ENCODE measurements at regions not wholly inside any gene's neighbourhood (a gene's known extent, or its start where the extent isn't known, plus 50 kb on each side); places are given as distances from the start of the nearest gene placed in this dataset.

DNA sequence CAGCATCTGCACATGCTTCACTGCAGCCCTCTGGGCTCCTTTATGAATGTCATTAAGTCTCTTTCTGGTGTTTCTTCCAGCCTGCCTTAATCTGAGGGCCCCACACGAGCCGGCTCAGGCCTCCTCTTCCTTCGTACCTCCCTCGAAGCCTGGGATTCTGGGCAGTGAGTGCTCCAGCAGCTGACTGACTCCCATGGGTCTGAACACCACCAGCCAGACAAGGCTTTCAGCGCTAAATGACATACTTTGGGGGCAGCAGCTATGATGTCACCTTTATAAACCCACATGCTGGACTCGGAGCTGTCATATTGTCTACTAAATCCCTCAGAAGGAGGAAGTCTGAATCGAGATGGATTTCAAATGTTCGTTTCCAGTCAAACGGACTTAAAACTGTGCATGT is 127.1 kb downstream of the TRIM29 start:
- Histone ChIP-seq H3K9me3 (replicated peaks in 1 of 2; ENCODE audit: control insufficient read depth in 1 of 2, insufficient read depth in 1 of 2, low read length in 2 of 2) (no peaks in the 10 kb centered on the region), H3K36me3 (replicated peaks in 1 of 2; ENCODE audit: control insufficient read depth in 1 of 2, insufficient read depth in 2 of 2, low read length in 2 of 2) (no peaks in the 10 kb centered on the region), H4K20me1 (ENCODE audit: insufficient read depth, low read length) (no peaks in the 10 kb centered on the region), H2AFZ (ENCODE audit: insufficient read depth, low read depth, low read length, poor library complexity, severe bottlenecking) (no peak overlapping the region), H3K4me2 (replicated peaks; ENCODE audit: extremely low read depth, low read length, poor library complexity, severe bottlenecking) (no peak overlapping the region), H3K4me3 (replicated peaks in 1 of 3; ENCODE audit: low read depth in 2 of 3, low read length in 3 of 3) (no peak overlapping the region), H3K27ac (ENCODE audit: low read depth in 1 of 2, low read length in 2 of 2) (no peak overlapping the region), H3K4me1 (ENCODE audit: control insufficient read depth in 1 of 2, insufficient read depth in 2 of 2, low read length in 2 of 2) (no peaks in the 10 kb centered on the region), H3K9ac (ENCODE audit: insufficient read depth, low read length, poor library complexity, severe bottlenecking) (no peak overlapping the region), H3K79me2 (ENCODE audit: insufficient read depth, low read length) (no peaks in the 10 kb centered on the region), H3K27me3 (ENCODE audit: control insufficient read depth in 2 of 2, insufficient read depth in 2 of 2, low read length in 2 of 2) (peaks cover 0 to 9% of the 10 kb centered on the region in 2 donors)
- peaks cover 16 to 34% (median 27%) of the 10 kb centered on the region in 3 donors for H3K27me3 Mint-ChIP-seq (ENCODE audit: low read depth in 3 of 3)
- TF ChIP-seq, protein P1, sequence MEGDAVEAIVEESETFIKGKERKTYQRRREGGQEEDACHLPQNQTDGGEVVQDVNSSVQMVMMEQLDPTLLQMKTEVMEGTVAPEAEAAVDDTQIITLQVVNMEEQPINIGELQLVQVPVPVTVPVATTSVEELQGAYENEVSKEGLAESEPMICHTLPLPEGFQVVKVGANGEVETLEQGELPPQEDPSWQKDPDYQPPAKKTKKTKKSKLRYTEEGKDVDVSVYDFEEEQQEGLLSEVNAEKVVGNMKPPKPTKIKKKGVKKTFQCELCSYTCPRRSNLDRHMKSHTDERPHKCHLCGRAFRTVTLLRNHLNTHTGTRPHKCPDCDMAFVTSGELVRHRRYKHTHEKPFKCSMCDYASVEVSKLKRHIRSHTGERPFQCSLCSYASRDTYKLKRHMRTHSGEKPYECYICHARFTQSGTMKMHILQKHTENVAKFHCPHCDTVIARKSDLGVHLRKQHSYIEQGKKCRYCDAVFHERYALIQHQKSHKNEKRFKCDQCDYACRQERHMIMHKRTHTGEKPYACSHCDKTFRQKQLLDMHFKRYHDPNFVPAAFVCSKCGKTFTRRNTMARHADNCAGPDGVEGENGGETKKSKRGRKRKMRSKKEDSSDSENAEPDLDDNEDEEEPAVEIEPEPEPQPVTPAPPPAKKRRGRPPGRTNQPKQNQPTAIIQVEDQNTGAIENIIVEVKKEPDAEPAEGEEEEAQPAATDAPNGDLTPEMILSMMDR (IDR thresholded peaks at IDR 0.05): no peak
- H3K36me3 Mint-ChIP-seq: no peaks in the 10 kb centered on the region
- no peaks in the 10 kb centered on the region for H3K4me1 Mint-ChIP-seq
- no peak overlapping the region for H3K4me3 Mint-ChIP-seq
- intact Hi-C loops (cut with micrococcal nuclease): no loop called here
- H3K9me3 Mint-ChIP-seq: no peaks in the 10 kb centered on the region
- peak overlapping the region in 1 of 7 donors; percentile 31 for H3K27ac Mint-ChIP-seq
- 69% methylated on average over 7 of the region's 9 CpGs for WGBS (ENCODE audit: insufficient coverage)
- DNase-seq: no peak

DNA sequence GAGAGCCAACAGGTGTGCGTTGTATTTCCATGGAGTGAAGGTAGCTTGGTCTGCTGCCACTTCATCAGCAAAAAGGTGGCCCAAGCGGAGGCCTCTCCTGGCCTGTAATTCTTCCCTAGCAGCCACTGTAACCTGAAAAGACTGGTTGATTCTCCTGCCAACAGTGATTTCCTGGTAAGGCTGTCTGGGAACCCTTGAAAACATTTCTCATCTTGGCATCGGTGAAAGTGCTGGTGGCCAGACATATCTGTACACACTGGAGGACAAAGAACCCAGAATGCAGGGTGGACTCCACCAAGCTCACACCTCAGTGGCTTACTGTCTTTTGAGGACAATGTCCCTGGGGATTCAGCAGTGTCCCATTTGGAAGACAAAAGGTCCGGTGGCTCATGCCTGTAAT is 128.0 kb downstream of the TRIM29 start:
- TF ChIP-seq, protein P1 (IDR thresholded peaks at IDR 0.05): no peak
- Histone ChIP-seq H3K4me1 (ENCODE audit: control insufficient read depth in 1 of 2, insufficient read depth in 2 of 2, low read length in 2 of 2) (no peaks in the 10 kb centered on the region), H3K4me3 (replicated peaks in 1 of 3; ENCODE audit: low read depth in 2 of 3, low read length in 3 of 3) (no peak overlapping the region), H3K36me3 (replicated peaks in 1 of 2; ENCODE audit: control insufficient read depth in 1 of 2, insufficient read depth in 2 of 2, low read length in 2 of 2) (no peaks in the 10 kb centered on the region), H3K9me3 (replicated peaks in 1 of 2; ENCODE audit: control insufficient read depth in 1 of 2, insufficient read depth in 1 of 2, low read length in 2 of 2) (no peaks in the 10 kb centered on the region), H2AFZ (ENCODE audit: insufficient read depth, low read depth, low read length, poor library complexity, severe bottlenecking) (no peak overlapping the region), H3K79me2 (ENCODE audit: insufficient read depth, low read length) (no peaks in the 10 kb centered on the region), H3K4me2 (replicated peaks; ENCODE audit: extremely low read depth, low read length, poor library complexity, severe bottlenecking) (no peak overlapping the region), H3K9ac (ENCODE audit: insufficient read depth, low read length, poor library complexity, severe bottlenecking) (no peak overlapping the region), H3K27ac (ENCODE audit: low read depth in 1 of 2, low read length in 2 of 2) (no peak overlapping the region), H3K27me3 (ENCODE audit: control insufficient read depth in 2 of 2, insufficient read depth in 2 of 2, low read length in 2 of 2) (peaks cover 0 to 6% of the 10 kb centered on the region in 2 donors), H4K20me1 (ENCODE audit: insufficient read depth, low read length) (no peaks in the 10 kb centered on the region)
- Mint-ChIP-seq H3K9me3 (no peaks in the 10 kb centered on the region), H3K27ac (no peak overlapping the region), H3K4me3 (no peak overlapping the region), H3K4me1 (no peaks in the 10 kb centered on the region), H3K36me3 (no peaks in the 10 kb centered on the region), H3K27me3 (ENCODE audit: low read depth in 3 of 3) (peaks cover 16 to 29% (median 29%) of the 10 kb centered on the region in 3 donors)
- 95% methylated on average over 3 of the region's 4 CpGs for WGBS (ENCODE audit: insufficient coverage)
- intact Hi-C loops (cut with micrococcal nuclease): no loop called here
- DNase-seq: no peak
